K562 (cell line): ENCODE measurements at regions not wholly inside any gene's neighbourhood (a gene's known extent, or its start where the extent isn't known, plus 50 kb on each side); places are given as distances from the start of the nearest gene placed in this dataset.

Experiments used
- CCNT2 ChIP-seq: IDR thresholded peaks from 2 replicates; pipeline ENCODE4 v1.6.1; 2011; ENCODE audit warnings: borderline replicate concordance, low read depth, mild to moderate bottlenecking, moderate library complexity, mixed read lengths, low read length; ENCODE audit not compliant: insufficient read length; ENCODE audit errors: extremely low read depth
- CTBP1 ChIP-seq: fragments of 450-650 bp; IDR thresholded peaks from 2 replicates; pipeline ENCODE4 v1.6.1; 2016; ENCODE audit warnings: borderline replicate concordance
- ELF2 ChIP-seq: fragments of 250-450 bp; sonication (Bioruptor Pico); IDR thresholded peaks from 2 replicates; pipeline ENCODE4 v1.5.0; 2021; ENCODE audit warnings: mild to moderate bottlenecking
- HBP1 ChIP-seq: fragments of 450-650 bp; formaldehyde crosslinking; IDR thresholded peaks from 2 replicates; pipeline ENCODE4 v1.4.0; 2022; ENCODE audit warnings: missing genetic modification characterization
- MGA ChIP-seq: fragments of 450-650 bp; IDR thresholded peaks from 2 replicates; pipeline ENCODE4 v1.6.1; 2016; ENCODE audit warnings: mild to moderate bottlenecking, moderate library complexity
- NONO ChIP-seq, 2 experiments: fragments of 200-400 bp in 1 of 2; fragments of 450-650 bp in 1 of 2; formaldehyde crosslinking in 1 of 2; IDR thresholded peaks; 2 replicates each; pipeline ENCODE4 v1.6.1; 2017; ENCODE audit warnings: low read depth in 2 of 2, mild to moderate bottlenecking in 2 of 2, moderate library complexity in 2 of 2, low read length in 1 of 2
- SETDB1 ChIP-seq: IDR thresholded peaks from one replicate; pipeline ENCODE4 v1.6.1; 2012; ENCODE audit warnings: low read length, control low read depth, inconsistent platforms
- SIN3A ChIP-seq, 2 experiments: fragments of 150-350 bp in 1 of 2; IDR thresholded peaks; 2 replicates each; pipeline ENCODE4 v1.6.1; 2011 to 2016; ENCODE audit warnings: borderline replicate concordance in 2 of 2, low read depth in 2 of 2, low read length in 2 of 2, mild to moderate bottlenecking in 2 of 2, moderate library complexity in 2 of 2; ENCODE audit not compliant: control insufficient read depth in 1 of 2
- TEAD4 ChIP-seq, 2 experiments: sonication (generic) in 1 of 2; formaldehyde crosslinking in 1 of 2; IDR thresholded peaks; 2 replicates each; pipeline versions ENCODE4 v1.6.1 to v1.8.0; 2012 to 2022; ENCODE audit warnings: borderline replicate concordance in 1 of 2, inconsistent platforms in 1 of 2, low read length in 1 of 2, mild to moderate bottlenecking in 1 of 2, missing genetic modification reagents in 1 of 2
- XRCC5 ChIP-seq: fragments of 200-400 bp; formaldehyde crosslinking; IDR thresholded peaks from 2 replicates; pipeline ENCODE4 v1.6.1; 2017; ENCODE audit warnings: low read depth, mild to moderate bottlenecking, low read length
- ZNF232 ChIP-seq: sonication (generic); formaldehyde crosslinking; IDR thresholded peaks from 2 replicates; pipeline ENCODE4 v1.8.0; 2022; ENCODE audit warnings: mild to moderate bottlenecking, missing genetic modification reagents
- ZNF561 ChIP-seq: fragments of 450-650 bp; formaldehyde crosslinking; conservative IDR thresholded peaks from 2 replicates; pipeline ENCODE4 v1.4.0; 2020; ENCODE audit warnings: mild to moderate bottlenecking, moderate library complexity
- ZNF668 ChIP-seq: fragments of 250-450 bp; sonication (Bioruptor Pico); IDR thresholded peaks from 2 replicates; pipeline ENCODE4 v1.8.0; 2022; ENCODE audit warnings: mild to moderate bottlenecking, inconsistent platforms
- ZNF780A ChIP-seq: fragments of 250-450 bp; sonication (Bioruptor Pico); IDR thresholded peaks from 2 replicates; pipeline ENCODE4 v1.5.0; 2021; ENCODE audit warnings: mild to moderate bottlenecking

- TF ChIP-seq CCNT2 (peak; percentile 42), SETDB1 (no peak), SIN3A (IDR thresholded peaks at IDR 0.05; ENCODE audit: borderline replicate concordance in 2 of 2, control insufficient read depth in 1 of 2, low read depth in 2 of 2, low read length in 2 of 2) (no peak), MGA (no peak), CTBP1 (peak; percentile 50; the same call in 1 of the 2 replicates), ZNF780A (no peak), ZNF561 (CRISPR knock-in tag) (no peak), HBP1 (CRISPR knock-in tag) (0 out of 2 replicates have a peak, but pooled peaks have one; percentile 7), ELF2 (0 out of 2 replicates have a peak, but pooled peaks have one; percentile 58), XRCC5 (no peak), ZNF668 (CRISPR knock-in tag) (no peak), NONO (IDR thresholded peaks at IDR 0.05; ENCODE audit: low read depth in 2 of 2, low read length in 1 of 2) (no peak), ZNF232 (no peak), TEAD4 (IDR thresholded peaks at IDR 0.05; ENCODE audit: low read length) (peak; percentile 80), TEAD4 (CRISPR knock-in tag; IDR thresholded peaks at IDR 0.05; ENCODE audit: borderline replicate concordance) (no peak)
These were observed 502.6 kb downstream of the TMEM114 start (continued) for GRCh38 chr16:8087597-8088289.
